ENCODE measurements at regions not wholly inside any gene's neighbourhood (a gene's known extent, or its start where the extent isn't known, plus 50 kb on each side); places are given as distances from the start of the nearest gene placed in this dataset.

DNA sequence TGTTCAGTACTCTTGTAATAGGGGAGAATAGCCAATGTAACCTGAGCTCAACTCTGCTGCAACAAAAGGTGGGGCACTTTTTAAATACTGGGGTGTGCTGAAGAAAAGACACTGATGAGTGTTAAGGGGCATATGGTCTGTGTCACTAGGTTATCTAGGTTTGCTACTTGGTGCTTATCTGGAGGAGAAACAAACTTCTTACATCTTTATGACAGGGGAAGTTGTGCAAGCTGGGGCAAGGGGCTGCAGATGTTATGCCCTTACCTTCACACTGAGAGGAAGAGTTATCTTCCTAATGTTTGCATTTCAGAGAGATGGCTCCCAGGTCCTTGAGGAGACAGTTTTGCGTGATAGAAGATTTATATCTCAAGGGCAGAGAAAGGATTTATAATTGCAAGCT, 90.9 kb upstream of the PKP2 start:
- Histone ChIP-seq H3K27me3 (ENCODE audit: insufficient read depth, low read length, poor library complexity, severe bottlenecking) (no peaks in the 10 kb centered on the region), H3K9me2 (replicated peaks; ENCODE audit: low read depth, low read length) (no peaks in the 10 kb centered on the region), H3K36me3 (ENCODE audit: insufficient read depth, low read length) (no peaks in the 10 kb centered on the region), H3K79me2 (ENCODE audit: insufficient read depth, low read length) (no peaks in the 10 kb centered on the region), H3F3A (ENCODE audit: low read depth) (no peaks in the 10 kb centered on the region), H3K4me1 (ENCODE audit: insufficient read depth, low read length, poor library complexity, severe bottlenecking) (no peaks in the 10 kb centered on the region), H3K9ac (ENCODE audit: low read depth, low read length, poor library complexity, severe bottlenecking) (no peak overlapping the region), H2AFZ (ENCODE audit: low read length) (no peak overlapping the region), H3K9me3 (ENCODE audit: insufficient read depth, low read depth, low read length) (0 out of 2 replicates have a peak, but pooled peaks cover 3% of the 10 kb centered on the region), H4K20me1 (ENCODE audit: insufficient read depth, low read length, poor library complexity, severe bottlenecking) (no peaks in the 10 kb centered on the region), H3K4me3 (ENCODE audit: low read length, poor library complexity, severe bottlenecking) (no peak overlapping the region), H3K4me2 (ENCODE audit: low read depth, low read length, poor library complexity, severe bottlenecking) (no peak overlapping the region)
- TF ChIP-seq EZH2phosphoT487 (IDR thresholded peaks at IDR 0.05; ENCODE audit: borderline replicate concordance): no peak
- TF ChIP-seq, protein P1, sequence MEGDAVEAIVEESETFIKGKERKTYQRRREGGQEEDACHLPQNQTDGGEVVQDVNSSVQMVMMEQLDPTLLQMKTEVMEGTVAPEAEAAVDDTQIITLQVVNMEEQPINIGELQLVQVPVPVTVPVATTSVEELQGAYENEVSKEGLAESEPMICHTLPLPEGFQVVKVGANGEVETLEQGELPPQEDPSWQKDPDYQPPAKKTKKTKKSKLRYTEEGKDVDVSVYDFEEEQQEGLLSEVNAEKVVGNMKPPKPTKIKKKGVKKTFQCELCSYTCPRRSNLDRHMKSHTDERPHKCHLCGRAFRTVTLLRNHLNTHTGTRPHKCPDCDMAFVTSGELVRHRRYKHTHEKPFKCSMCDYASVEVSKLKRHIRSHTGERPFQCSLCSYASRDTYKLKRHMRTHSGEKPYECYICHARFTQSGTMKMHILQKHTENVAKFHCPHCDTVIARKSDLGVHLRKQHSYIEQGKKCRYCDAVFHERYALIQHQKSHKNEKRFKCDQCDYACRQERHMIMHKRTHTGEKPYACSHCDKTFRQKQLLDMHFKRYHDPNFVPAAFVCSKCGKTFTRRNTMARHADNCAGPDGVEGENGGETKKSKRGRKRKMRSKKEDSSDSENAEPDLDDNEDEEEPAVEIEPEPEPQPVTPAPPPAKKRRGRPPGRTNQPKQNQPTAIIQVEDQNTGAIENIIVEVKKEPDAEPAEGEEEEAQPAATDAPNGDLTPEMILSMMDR (conservative IDR thresholded peaks at IDR 0.05; ENCODE audit: low read length): no peak

DNA sequence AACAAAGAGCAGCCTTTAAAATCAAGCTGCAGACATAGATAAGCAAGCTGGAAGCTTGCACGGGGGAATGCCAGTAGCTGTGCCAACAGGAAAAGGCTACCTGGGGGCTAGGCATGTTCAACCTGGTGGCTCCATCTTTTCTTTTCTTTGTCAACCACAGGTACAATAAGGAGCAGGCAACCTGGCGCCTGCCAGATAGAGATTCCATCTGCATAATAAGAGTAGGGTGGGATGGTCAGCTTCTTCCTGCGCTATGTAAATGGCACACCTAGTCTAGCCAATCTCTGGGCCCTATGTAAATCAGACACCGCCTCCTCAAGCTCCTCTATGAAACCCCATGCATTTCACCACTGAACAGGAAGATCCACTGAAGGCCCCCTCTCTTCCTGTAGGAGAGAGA, 87.4 kb upstream of the PKP2 start:
- Histone ChIP-seq H3K4me3 (ENCODE audit: low read length, poor library complexity, severe bottlenecking) (no peak overlapping the region), H3K4me2 (ENCODE audit: low read depth, low read length, poor library complexity, severe bottlenecking) (no peak overlapping the region), H3K9ac (ENCODE audit: low read depth, low read length, poor library complexity, severe bottlenecking) (no peak overlapping the region), H4K20me1 (ENCODE audit: insufficient read depth, low read length, poor library complexity, severe bottlenecking) (no peaks in the 10 kb centered on the region), H3K9me2 (replicated peaks; ENCODE audit: low read depth, low read length) (no peaks in the 10 kb centered on the region), H2AFZ (ENCODE audit: low read length) (no peak overlapping the region), H3K36me3 (ENCODE audit: insufficient read depth, low read length) (no peaks in the 10 kb centered on the region), H3K27me3 (ENCODE audit: insufficient read depth, low read length, poor library complexity, severe bottlenecking) (no peaks in the 10 kb centered on the region), H3K4me1 (ENCODE audit: insufficient read depth, low read length, poor library complexity, severe bottlenecking) (no peaks in the 10 kb centered on the region), H3K9me3 (ENCODE audit: insufficient read depth, low read depth, low read length) (0 out of 2 replicates have a peak, but pooled peaks cover 3% of the 10 kb centered on the region), H3F3A (ENCODE audit: low read depth) (no peaks in the 10 kb centered on the region), H3K79me2 (ENCODE audit: insufficient read depth, low read length) (no peaks in the 10 kb centered on the region)
- TF ChIP-seq, protein P1 (conservative IDR thresholded peaks at IDR 0.05; ENCODE audit: low read length): no peak
- no peak for TF ChIP-seq EZH2phosphoT487 (IDR thresholded peaks at IDR 0.05; ENCODE audit: borderline replicate concordance)

DNA sequence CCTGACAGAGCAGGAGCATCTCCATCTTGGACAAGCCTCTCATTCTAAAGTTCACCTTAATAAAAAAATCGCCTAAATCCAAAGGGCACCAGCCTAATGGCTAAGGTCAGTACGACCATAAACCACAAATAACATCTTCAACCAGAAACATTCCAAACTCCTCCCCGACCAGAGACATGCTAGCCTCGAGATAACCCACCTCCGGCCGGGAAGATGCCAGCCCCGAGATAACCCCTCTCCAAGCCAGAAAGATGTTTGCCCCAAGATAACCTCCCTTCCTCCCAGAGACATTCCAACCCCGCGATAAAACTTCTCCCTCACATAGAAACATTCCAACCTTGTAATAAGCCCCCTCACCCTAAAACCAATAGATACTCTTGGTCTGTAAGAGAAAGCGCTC, 86.8 kb upstream of the PKP2 start:
- Histone ChIP-seq H3K9me3 (ENCODE audit: insufficient read depth, low read depth, low read length) (0 out of 2 replicates have a peak, but pooled peaks cover 3% of the 10 kb centered on the region), H3K4me1 (ENCODE audit: insufficient read depth, low read length, poor library complexity, severe bottlenecking) (no peaks in the 10 kb centered on the region), H3K36me3 (ENCODE audit: insufficient read depth, low read length) (no peaks in the 10 kb centered on the region), H3K4me3 (ENCODE audit: low read length, poor library complexity, severe bottlenecking) (no peak overlapping the region), H3F3A (ENCODE audit: low read depth) (no peaks in the 10 kb centered on the region), H3K27me3 (ENCODE audit: insufficient read depth, low read length, poor library complexity, severe bottlenecking) (no peaks in the 10 kb centered on the region), H4K20me1 (ENCODE audit: insufficient read depth, low read length, poor library complexity, severe bottlenecking) (no peaks in the 10 kb centered on the region), H3K79me2 (ENCODE audit: insufficient read depth, low read length) (no peaks in the 10 kb centered on the region), H2AFZ (ENCODE audit: low read length) (no peak overlapping the region), H3K4me2 (ENCODE audit: low read depth, low read length, poor library complexity, severe bottlenecking) (no peak overlapping the region), H3K9me2 (replicated peaks; ENCODE audit: low read depth, low read length) (no peaks in the 10 kb centered on the region), H3K9ac (ENCODE audit: low read depth, low read length, poor library complexity, severe bottlenecking) (no peak overlapping the region)
- TF ChIP-seq, protein P1 (conservative IDR thresholded peaks at IDR 0.05; ENCODE audit: low read length): no peak
- TF ChIP-seq EZH2phosphoT487 (IDR thresholded peaks at IDR 0.05; ENCODE audit: borderline replicate concordance): no peak

All from Loucy (cell line).